T-helper 2 cell treated with Interferon-gamma antibody and Interleukin-4, amounts not matched to agents 5 μg/mL and 100 μg/mL, for 36 hours (primary cell): ENCODE measurements at regions not wholly inside any gene's neighbourhood (a gene's known extent, or its start where the extent isn't known, plus 50 kb on each side); places are given as distances from the start of the nearest gene placed in this dataset.

Source experiments
- DNase-seq: peaks from one replicate; pipeline ENCODE4 v3.0.0; 2021; ENCODE audit warnings: low spot score
- H3K27ac Mint-ChIP-seq: one replicate; pipeline ENCODE4 v1.8.0; 2021; ENCODE audit warnings: mild to moderate bottlenecking, mixed read lengths
- H3K27me3 Mint-ChIP-seq: one replicate; pipeline ENCODE4 v1.8.0; 2021; ENCODE audit warnings: low read depth, mixed read lengths
- H3K36me3 Mint-ChIP-seq: one replicate; pipeline ENCODE4 v1.8.0; 2021; ENCODE audit warnings: low read depth, mixed read lengths
- H3K4me1 Mint-ChIP-seq: one replicate; pipeline ENCODE4 v1.8.0; 2021; ENCODE audit warnings: low read depth, mixed read lengths
- H3K4me3 Mint-ChIP-seq: one replicate; pipeline ENCODE4 v1.8.0; 2022; ENCODE audit warnings: mild to moderate bottlenecking, moderate library complexity, mixed read lengths
- H3K9me3 Mint-ChIP-seq: one replicate; pipeline ENCODE4 v1.8.0; 2021; ENCODE audit warnings: mixed read lengths

DNA sequence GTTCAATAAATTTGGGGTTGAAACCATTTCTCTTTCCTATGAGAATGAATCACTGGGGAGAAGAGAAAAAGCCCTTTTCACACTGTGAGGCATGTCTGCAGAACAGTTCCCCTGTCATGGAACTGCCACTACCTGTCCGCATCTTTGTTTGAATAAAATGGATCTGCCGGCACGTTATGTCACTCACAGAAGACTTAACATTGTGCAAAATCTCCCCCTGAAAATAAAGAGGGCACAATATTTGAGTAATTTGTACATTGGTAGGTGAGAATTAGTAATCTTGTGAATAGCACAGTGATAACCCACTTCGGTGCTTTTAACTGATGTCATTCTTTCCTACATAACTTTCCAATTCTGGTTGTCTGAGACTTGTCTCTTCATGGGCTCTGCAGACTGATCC, 804.0 kb downstream of the C6orf118 start:
- Mint-ChIP-seq H3K36me3 (no peaks in the 10 kb centered on the region), H3K9me3 (peaks cover 21% of the 10 kb centered on the region), H3K27ac (no peak overlapping the region)

GRCh38 chr6:164502833-164503232, 806.6 kb downstream of the C6orf118 start:
- Mint-ChIP-seq H3K4me3 (no peak overlapping the region), H3K27me3 (no peaks in the 10 kb centered on the region), H3K9me3 (peaks cover 21% of the 10 kb centered on the region), H3K4me1 (no peaks in the 10 kb centered on the region), H3K27ac (no peak overlapping the region), H3K36me3 (no peaks in the 10 kb centered on the region)
- DNase-seq: no peak

More for the DNA sequence above, 804.0 kb downstream of the C6orf118 start:
- Mint-ChIP-seq H3K4me3 (no peak overlapping the region), H3K27me3 (no peaks in the 10 kb centered on the region), H3K4me1 (no peaks in the 10 kb centered on the region)
- DNase-seq: no peak

DNA sequence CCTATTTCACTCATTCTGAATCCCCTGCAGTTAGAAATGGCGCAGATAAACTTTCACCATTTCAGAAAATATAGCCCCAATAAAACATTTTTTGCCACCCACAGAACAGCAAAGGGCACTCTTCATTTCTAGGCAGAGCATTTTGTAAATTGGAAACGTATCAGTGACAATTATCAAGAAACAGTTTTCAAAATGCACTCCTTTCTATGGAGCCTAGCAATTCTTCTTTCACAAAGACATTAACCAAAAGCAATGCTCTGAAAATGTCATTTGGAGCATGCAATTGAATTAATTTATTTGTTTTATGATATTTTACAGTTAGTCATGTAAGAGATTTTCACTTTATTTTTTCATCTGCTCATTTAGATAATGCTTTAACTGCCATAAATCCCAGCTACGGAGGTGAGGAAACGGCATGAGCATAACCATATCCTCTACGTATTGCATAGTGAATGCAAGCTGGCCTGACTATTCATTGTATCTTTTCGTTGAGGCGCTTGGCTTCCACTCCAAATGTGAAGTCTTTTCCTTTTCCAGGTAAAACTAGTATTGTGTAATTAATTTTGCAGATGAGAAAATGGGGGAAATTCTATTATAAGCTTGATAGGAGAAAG, 813.4 kb downstream of the C6orf118 start:
- no peak for DNase-seq
- H3K4me3 Mint-ChIP-seq: no peak overlapping the region
- H3K27me3 Mint-ChIP-seq: no peaks in the 10 kb centered on the region

GRCh38 chr6:164478426-164478825, 831.0 kb downstream of the C6orf118 start:
- Mint-ChIP-seq H3K27me3 (no peaks in the 10 kb centered on the region), H3K9me3 (peaks cover 26% of the 10 kb centered on the region), H3K4me1 (no peaks in the 10 kb centered on the region), H3K27ac (no peak overlapping the region), H3K36me3 (no peaks in the 10 kb centered on the region), H3K4me3 (no peak overlapping the region)
- no peak for DNase-seq

More for the DNA sequence above, 813.4 kb downstream of the C6orf118 start:
- no peak overlapping the region for H3K27ac Mint-ChIP-seq
- peaks cover 10% of the 10 kb centered on the region for H3K9me3 Mint-ChIP-seq
- no peaks in the 10 kb centered on the region for H3K4me1 Mint-ChIP-seq
- H3K36me3 Mint-ChIP-seq: no peaks in the 10 kb centered on the region

DNA sequence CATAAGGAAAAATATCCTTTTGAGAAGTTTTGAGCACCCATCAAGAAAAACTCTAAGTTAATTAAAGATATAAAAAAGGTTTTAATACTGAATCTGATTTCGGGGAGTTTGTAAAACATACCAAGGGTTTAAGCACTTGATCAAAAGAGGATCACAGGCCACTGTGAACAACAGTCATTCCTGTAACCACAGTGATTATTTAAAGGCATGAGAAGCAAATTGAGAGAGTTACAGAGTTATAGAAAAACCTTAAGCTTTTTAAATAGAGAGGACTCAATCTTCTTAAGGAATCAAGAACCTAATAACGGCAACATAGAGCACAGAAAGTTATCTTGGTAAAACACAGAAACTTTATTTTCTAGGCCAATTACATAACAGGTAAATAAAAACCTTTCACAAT, 831.6 kb downstream of the C6orf118 start:
- H3K27ac Mint-ChIP-seq: no peak overlapping the region
- no peaks in the 10 kb centered on the region for H3K36me3 Mint-ChIP-seq
- H3K4me3 Mint-ChIP-seq: no peak overlapping the region
- no peaks in the 10 kb centered on the region for H3K27me3 Mint-ChIP-seq
- no peaks in the 10 kb centered on the region for H3K4me1 Mint-ChIP-seq
- no peak for DNase-seq
- peaks cover 26% of the 10 kb centered on the region for H3K9me3 Mint-ChIP-seq

DNA sequence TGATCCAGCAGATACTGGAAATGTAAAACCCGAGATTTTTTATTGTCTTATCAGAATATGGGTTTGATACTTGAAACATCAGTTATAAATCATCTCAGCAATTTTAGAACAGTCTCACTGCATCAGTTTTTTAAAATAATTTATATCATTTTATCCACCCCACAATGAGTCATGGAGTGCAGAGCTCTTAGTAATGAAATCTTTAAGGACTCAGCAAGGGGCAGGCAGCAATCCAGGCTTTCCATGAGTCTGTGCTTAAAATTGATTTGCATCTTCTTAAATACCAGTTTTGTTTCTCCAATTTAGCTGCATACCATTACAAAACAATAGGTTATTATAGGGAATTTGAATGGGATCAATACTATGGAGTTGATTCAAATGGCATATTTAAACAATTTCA, 832.3 kb downstream of the C6orf118 start:
- Mint-ChIP-seq H3K27ac (no peak overlapping the region), H3K4me3 (no peak overlapping the region), H3K9me3 (peaks cover 19% of the 10 kb centered on the region), H3K4me1 (no peaks in the 10 kb centered on the region), H3K27me3 (no peaks in the 10 kb centered on the region), H3K36me3 (no peaks in the 10 kb centered on the region)
- no peak for DNase-seq

- no peaks in the 10 kb centered on the region for H3K27me3 Mint-ChIP-seq
- peaks cover 21% of the 10 kb centered on the region for H3K9me3 Mint-ChIP-seq
- no peaks in the 10 kb centered on the region for H3K4me1 Mint-ChIP-seq
- DNase-seq: no peak
- H3K27ac Mint-ChIP-seq: no peak overlapping the region
- H3K36me3 Mint-ChIP-seq: no peaks in the 10 kb centered on the region
- no peak overlapping the region for H3K4me3 Mint-ChIP-seq
Observed at GRCh38 chr6:164469276-164469949, 840.0 kb downstream of the C6orf118 start.

DNA sequence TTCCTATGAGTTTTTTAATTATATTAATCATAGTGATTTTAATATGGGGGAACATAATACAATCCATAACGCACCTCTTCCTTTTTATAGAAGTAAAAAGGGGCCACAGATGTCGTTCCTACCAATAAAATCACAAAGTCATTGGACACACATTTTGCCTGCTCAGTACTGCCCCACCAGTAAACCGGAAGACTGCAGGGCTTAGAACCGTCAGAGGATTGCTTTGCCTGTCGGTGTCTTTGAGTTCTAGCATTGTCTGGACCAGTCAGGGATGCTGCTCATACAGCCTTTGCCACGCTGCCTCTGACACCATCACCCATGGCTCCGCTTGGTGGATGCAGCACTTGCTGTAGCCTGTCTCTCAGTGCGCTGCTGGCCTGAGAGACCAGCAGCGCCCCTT, 853.6 kb downstream of the C6orf118 start:
- no peak overlapping the region for H3K27ac Mint-ChIP-seq
- H3K36me3 Mint-ChIP-seq: no peaks in the 10 kb centered on the region
- DNase-seq: no peak
- no peaks in the 10 kb centered on the region for H3K27me3 Mint-ChIP-seq
- H3K4me1 Mint-ChIP-seq: no peaks in the 10 kb centered on the region
- no peak overlapping the region for H3K4me3 Mint-ChIP-seq
- H3K9me3 Mint-ChIP-seq: peaks cover 10% of the 10 kb centered on the region

DNA sequence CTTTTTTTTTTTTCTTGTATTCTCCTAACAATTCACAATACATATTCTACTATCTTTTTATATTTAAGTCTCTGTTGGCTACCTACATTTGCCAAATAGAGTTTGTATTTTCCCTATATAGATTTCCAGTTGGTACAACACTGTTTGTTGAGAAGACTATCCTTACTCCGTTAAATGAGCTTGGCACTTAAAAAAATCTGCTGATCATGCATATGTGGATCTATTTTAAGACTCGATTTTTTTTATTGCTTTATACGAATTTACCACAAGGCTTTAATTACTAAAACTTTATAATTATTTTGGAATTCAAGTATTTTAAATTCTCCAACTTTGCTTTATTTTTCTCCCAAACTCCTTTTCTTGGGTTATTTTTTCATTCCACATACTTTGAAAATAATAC, 855.6 kb downstream of the C6orf118 start:
- Mint-ChIP-seq H3K4me3 (no peak overlapping the region), H3K9me3 (peaks cover 21% of the 10 kb centered on the region), H3K27me3 (no peaks in the 10 kb centered on the region), H3K4me1 (no peaks in the 10 kb centered on the region), H3K27ac (no peak overlapping the region), H3K36me3 (no peaks in the 10 kb centered on the region)
- DNase-seq: no peak

DNA sequence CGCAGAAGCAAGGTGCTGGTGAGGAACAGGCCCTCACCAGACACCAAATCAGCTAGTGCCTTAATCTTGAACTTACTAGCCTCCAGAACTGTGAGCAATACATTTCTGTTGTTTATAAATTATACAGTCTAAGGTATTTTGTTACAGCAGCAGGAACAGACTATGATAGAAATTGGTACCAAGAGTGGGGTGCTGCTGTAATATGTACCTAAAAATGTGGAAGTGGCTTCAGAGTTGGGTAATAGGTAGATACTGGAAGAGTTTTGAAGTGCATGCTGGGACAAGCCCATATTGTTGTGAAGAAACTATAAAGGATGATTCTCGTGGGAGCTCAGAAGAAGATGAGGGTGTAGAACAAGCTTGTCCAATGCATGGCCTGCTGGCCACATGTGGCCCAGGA, 866.8 kb downstream of the C6orf118 start:
- Mint-ChIP-seq H3K4me1 (no peaks in the 10 kb centered on the region), H3K9me3 (peaks cover 9% of the 10 kb centered on the region), H3K27me3 (no peaks in the 10 kb centered on the region), H3K4me3 (no peak overlapping the region), H3K36me3 (no peaks in the 10 kb centered on the region), H3K27ac (no peak overlapping the region)
- no peak for DNase-seq

GRCh38 chr6:164439331-164439730, 870.1 kb downstream of the C6orf118 start:
- Mint-ChIP-seq H3K4me1 (no peaks in the 10 kb centered on the region), H3K27me3 (no peaks in the 10 kb centered on the region), H3K4me3 (no peak overlapping the region), H3K9me3 (peaks cover 9% of the 10 kb centered on the region), H3K27ac (no peak overlapping the region), H3K36me3 (no peaks in the 10 kb centered on the region)
- no peak for DNase-seq

GRCh38 chr6:164436976-164437375, 872.4 kb downstream of the C6orf118 start:
- Mint-ChIP-seq H3K27me3 (no peaks in the 10 kb centered on the region), H3K36me3 (no peaks in the 10 kb centered on the region), H3K4me1 (no peaks in the 10 kb centered on the region), H3K9me3 (peaks cover 10% of the 10 kb centered on the region), H3K4me3 (no peak overlapping the region), H3K27ac (no peak overlapping the region)
- no peak for DNase-seq

GRCh38 chr6:164427728-164428402, 881.5 kb downstream of the C6orf118 start:
- Mint-ChIP-seq H3K36me3 (no peaks in the 10 kb centered on the region), H3K27ac (no peak overlapping the region), H3K9me3 (peaks cover 28% of the 10 kb centered on the region), H3K4me3 (no peak overlapping the region), H3K4me1 (no peaks in the 10 kb centered on the region), H3K27me3 (no peaks in the 10 kb centered on the region)
- DNase-seq: no peak

DNA sequence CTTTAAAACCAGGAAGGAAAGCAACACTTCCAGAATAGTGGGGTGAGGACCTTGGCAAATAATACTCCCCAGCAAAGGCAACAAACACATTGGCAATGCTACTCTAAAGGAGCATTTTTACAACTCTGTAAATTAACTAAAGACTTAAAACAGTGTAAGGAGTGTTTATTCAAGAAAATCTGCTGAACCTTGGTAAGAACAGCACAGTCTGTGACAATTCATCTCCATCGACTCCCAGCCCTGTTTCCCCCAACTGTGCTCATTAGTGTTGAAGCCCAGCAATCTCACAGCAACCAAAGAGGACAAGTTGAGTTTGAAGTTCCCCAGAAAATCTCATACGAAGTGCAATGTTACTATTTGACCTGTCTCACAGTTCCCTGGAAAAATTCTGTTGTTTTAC, 884.9 kb downstream of the C6orf118 start:
- Mint-ChIP-seq H3K27me3 (no peaks in the 10 kb centered on the region), H3K27ac (no peak overlapping the region), H3K4me3 (no peak overlapping the region), H3K9me3 (peaks cover 36% of the 10 kb centered on the region), H3K36me3 (no peaks in the 10 kb centered on the region), H3K4me1 (no peaks in the 10 kb centered on the region)
- no peak for DNase-seq
